Endodermal cell (in vitro differentiated cells): ENCODE measurements at regions not wholly inside any gene's neighbourhood (a gene's known extent, or its start where the extent isn't known, plus 50 kb on each side); places are given as distances from the start of the nearest gene placed in this dataset.

Experiments
- DNase-seq: peaks from one replicate; pipeline ENCODE4 v3.0.0-alpha.2; 2017
- H3K27ac ChIP-seq: 2 replicates; pipeline ENCODE4 v1.5.1; 2013; ENCODE audit warnings: mild to moderate bottlenecking, low read depth, low read length, moderate library complexity
- H3K27me3 ChIP-seq: 2 replicates; pipeline ENCODE4 v1.6.1; 2013; ENCODE audit warnings: mild to moderate bottlenecking, low read length, moderate library complexity; ENCODE audit not compliant: insufficient read depth, control insufficient read depth, poor library complexity, severe bottlenecking
- H3K36me3 ChIP-seq: 2 replicates; pipeline ENCODE4 v1.7.0; 2013; ENCODE audit warnings: mild to moderate bottlenecking, low read length, moderate library complexity; ENCODE audit not compliant: control insufficient read depth, insufficient read depth
- H3K4me1 ChIP-seq: one replicate; pipeline ENCODE4 v1.7.0; 2013; ENCODE audit warnings: low read length; ENCODE audit not compliant: control insufficient read depth, insufficient read depth
- H3K4me3 ChIP-seq: 2 replicates; pipeline ENCODE4 v1.5.1; 2013; ENCODE audit warnings: mild to moderate bottlenecking, low read length, moderate library complexity
- H3K9ac ChIP-seq: 2 replicates; pipeline ENCODE4 v1.6.1; 2013; ENCODE audit warnings: mild to moderate bottlenecking, low read length, moderate library complexity; ENCODE audit not compliant: poor library complexity, severe bottlenecking; ENCODE audit errors: extremely low read depth
- H3K9me3 ChIP-seq: 2 replicates; pipeline ENCODE4 v1.6.1; 2013; ENCODE audit warnings: mild to moderate bottlenecking, low read length, moderate library complexity; ENCODE audit not compliant: control insufficient read depth
- H3K27ac Mint-ChIP-seq: 2 replicates; pipeline ENCODE4 v1.8.0; 2020; ENCODE audit warnings: mixed read lengths
- H3K27me3 Mint-ChIP-seq: 2 replicates; pipeline ENCODE4 v1.8.0; 2021; ENCODE audit warnings: mild to moderate bottlenecking, mixed read lengths; ENCODE audit not compliant: insufficient read depth
- H3K36me3 Mint-ChIP-seq: 2 replicates; pipeline ENCODE4 v1.8.0; 2020; ENCODE audit warnings: low read depth, mixed read lengths
- H3K4me1 Mint-ChIP-seq: 2 replicates; pipeline ENCODE4 v1.8.0; 2020; ENCODE audit warnings: mixed read lengths
- H3K4me3 Mint-ChIP-seq: 2 replicates; pipeline ENCODE4 v1.8.0; 2020; ENCODE audit warnings: mild to moderate bottlenecking, moderate library complexity, mixed read lengths
- H3K9me3 Mint-ChIP-seq: 2 replicates; pipeline ENCODE4 v1.8.0; 2020; ENCODE audit warnings: mild to moderate bottlenecking, mixed read lengths
- WGBS, 2 experiments: methylation state at CpG; one replicate each; pipeline versions ENCODE4 v1.1.5 to v1.1.7; 2013; ENCODE audit warnings: missing lambda C conversion rate in 2 of 2, mixed read lengths in 1 of 2; ENCODE audit not compliant: insufficient coverage in 1 of 2, insufficient read length in 1 of 2; 5-methylcytosine and 5-hydroxymethylcytosine counted together
- TF ChIP-seq, protein P1 (sequence below): fragments of 200-600 bp; sonication (generic); conservative IDR thresholded peaks from 2 replicates; pipeline ENCODE4 v1.5.0; 2021; ENCODE audit warnings: antibody characterized with exemption, mild to moderate bottlenecking

DNA sequence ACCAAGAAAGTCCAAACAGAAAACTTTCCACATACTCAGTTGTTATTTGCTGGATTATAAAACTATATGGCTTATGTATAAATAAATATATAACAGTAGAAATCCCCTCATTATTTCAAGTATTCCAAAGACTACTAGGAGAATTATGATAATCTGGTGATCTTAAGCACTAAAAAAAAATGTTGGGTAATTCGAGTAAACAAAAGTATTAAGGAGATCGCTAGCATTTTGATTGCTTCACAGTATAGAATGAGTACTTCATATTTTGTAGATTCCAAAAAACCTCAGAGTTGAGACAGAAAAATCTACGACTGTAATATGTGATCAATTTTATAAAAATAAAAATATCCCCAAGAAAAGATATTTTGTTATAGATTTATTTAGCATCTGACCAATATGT lies 236.4 kb upstream of the TENT5A start:
- H3K9me3 Mint-ChIP-seq, result no peaks in the 10 kb centered on the region
- WGBS, 2 experiments, result 97% methylated on average over 2 of the region's 3 CpGs; no CpG with 5 or more reads in 1 of the 2 experiments

DNA sequence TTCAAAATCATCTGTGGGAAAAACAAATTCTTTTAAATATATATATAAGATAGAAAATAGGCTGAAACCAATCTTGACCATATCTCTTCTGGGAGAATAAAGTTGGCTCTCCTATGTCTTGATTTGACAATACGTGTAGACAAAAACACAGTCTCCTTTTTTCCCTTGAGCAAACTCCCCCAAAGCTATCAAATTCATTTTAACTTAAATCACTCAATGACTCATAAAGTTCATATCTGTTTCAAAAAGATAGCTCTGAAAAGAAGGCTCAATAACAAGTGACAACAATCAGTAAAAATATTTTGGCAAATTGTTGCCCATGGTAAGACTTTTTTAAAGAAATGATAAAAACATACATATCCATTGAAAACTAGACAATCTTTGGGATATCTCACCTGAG lies 236.0 kb upstream of the TENT5A start:
- no peak overlapping the region for H3K27ac ChIP-seq
- H3K9ac ChIP-seq, result no peak overlapping the region
- H3K36me3 ChIP-seq, result no peaks in the 10 kb centered on the region
- H3K27me3 Mint-ChIP-seq, result no peaks in the 10 kb centered on the region
- H3K27me3 ChIP-seq, result no peaks in the 10 kb centered on the region
- 86 to 96% methylated on average over 1 of the region's 1 CpG for WGBS, 2 experiments
- H3K36me3 Mint-ChIP-seq, result no peaks in the 10 kb centered on the region
- DNase-seq, result no peak
- no peaks in the 10 kb centered on the region for H3K4me1 Mint-ChIP-seq
- H3K4me3 Mint-ChIP-seq, result no peak overlapping the region
- H3K4me1 ChIP-seq, result no peaks in the 10 kb centered on the region
- no peak overlapping the region for H3K27ac Mint-ChIP-seq
- H3K9me3 Mint-ChIP-seq, result no peaks in the 10 kb centered on the region
- TF ChIP-seq, protein P1, sequence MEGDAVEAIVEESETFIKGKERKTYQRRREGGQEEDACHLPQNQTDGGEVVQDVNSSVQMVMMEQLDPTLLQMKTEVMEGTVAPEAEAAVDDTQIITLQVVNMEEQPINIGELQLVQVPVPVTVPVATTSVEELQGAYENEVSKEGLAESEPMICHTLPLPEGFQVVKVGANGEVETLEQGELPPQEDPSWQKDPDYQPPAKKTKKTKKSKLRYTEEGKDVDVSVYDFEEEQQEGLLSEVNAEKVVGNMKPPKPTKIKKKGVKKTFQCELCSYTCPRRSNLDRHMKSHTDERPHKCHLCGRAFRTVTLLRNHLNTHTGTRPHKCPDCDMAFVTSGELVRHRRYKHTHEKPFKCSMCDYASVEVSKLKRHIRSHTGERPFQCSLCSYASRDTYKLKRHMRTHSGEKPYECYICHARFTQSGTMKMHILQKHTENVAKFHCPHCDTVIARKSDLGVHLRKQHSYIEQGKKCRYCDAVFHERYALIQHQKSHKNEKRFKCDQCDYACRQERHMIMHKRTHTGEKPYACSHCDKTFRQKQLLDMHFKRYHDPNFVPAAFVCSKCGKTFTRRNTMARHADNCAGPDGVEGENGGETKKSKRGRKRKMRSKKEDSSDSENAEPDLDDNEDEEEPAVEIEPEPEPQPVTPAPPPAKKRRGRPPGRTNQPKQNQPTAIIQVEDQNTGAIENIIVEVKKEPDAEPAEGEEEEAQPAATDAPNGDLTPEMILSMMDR, result no peak
- no peaks in the 10 kb centered on the region for H3K9me3 ChIP-seq
- no peak overlapping the region for H3K4me3 ChIP-seq

More for the DNA sequence above, 236.4 kb upstream of the TENT5A start:
- H3K4me1 Mint-ChIP-seq, result no peaks in the 10 kb centered on the region
- Histone ChIP-seq H3K9ac (no peak overlapping the region), H3K27ac (no peak overlapping the region), H3K4me1 (no peaks in the 10 kb centered on the region), H3K36me3 (no peaks in the 10 kb centered on the region), H3K9me3 (no peaks in the 10 kb centered on the region), H3K4me3 (no peak overlapping the region), H3K27me3 (no peaks in the 10 kb centered on the region)
- H3K4me3 Mint-ChIP-seq, result no peak overlapping the region
- no peak overlapping the region for H3K27ac Mint-ChIP-seq
- no peak for DNase-seq
- H3K36me3 Mint-ChIP-seq, result no peaks in the 10 kb centered on the region
- H3K27me3 Mint-ChIP-seq, result no peaks in the 10 kb centered on the region
- TF ChIP-seq, protein P1, result no peak

DNA sequence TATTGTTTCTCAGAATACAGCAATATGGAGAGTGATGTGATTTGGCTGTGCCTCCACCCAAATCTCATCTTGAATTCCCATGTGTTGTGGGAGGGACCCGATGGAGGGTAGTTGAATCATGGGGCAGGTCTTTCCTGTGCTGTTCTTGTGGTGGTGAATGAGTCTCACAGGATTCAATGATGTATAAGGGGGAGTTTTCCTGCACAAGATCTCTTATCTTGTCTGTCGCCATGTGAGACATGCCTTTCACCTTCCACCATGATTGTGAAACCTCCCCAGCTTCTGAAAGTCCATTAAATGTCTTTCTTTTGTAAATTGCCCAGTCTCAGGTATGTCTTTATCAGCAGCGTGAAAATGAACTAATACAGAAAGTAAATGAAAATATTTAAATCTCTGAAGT lies 234.8 kb upstream of the TENT5A start:
- 89% methylated on average over 3 of the region's 3 CpGs; no CpG with 5 or more reads in 1 of the 2 experiments for WGBS, 2 experiments
- H3K9ac ChIP-seq, result no peak overlapping the region
- no peak overlapping the region for H3K27ac ChIP-seq
- H3K36me3 ChIP-seq, result no peaks in the 10 kb centered on the region
- no peaks in the 10 kb centered on the region for H3K4me1 ChIP-seq
- no peaks in the 10 kb centered on the region for H3K27me3 ChIP-seq
- no peak for DNase-seq
- no peaks in the 10 kb centered on the region for H3K9me3 ChIP-seq
- Mint-ChIP-seq H3K9me3 (no peaks in the 10 kb centered on the region), H3K27me3 (no peaks in the 10 kb centered on the region), H3K4me3 (no peak overlapping the region), H3K27ac (no peak overlapping the region), H3K4me1 (no peaks in the 10 kb centered on the region), H3K36me3 (no peaks in the 10 kb centered on the region)
- H3K4me3 ChIP-seq, result no peak overlapping the region
- TF ChIP-seq, protein P1, result no peak
